Activated CD4-positive, alpha-beta T cell treated with anti-CD3 and anti-CD28 coated beads, Interleukin-2, Interleukin-6, amounts not matched to agents 100 ng/mL and 50 ng/mL, durations not matched to agents 16 hours and 8 hours (primary cell): ENCODE measurements at regions not wholly inside any gene's neighbourhood (a gene's known extent, or its start where the extent isn't known, plus 50 kb on each side); places are given as distances from the start of the nearest gene placed in this dataset.

ENCODE experiments used
- DNase-seq: peaks from one replicate; pipeline ENCODE4 v3.0.0-alpha.2; 2020

GRCh38 chr20:24097506-24098245, 109.1 kb upstream of the GGTLC1 start:
- no peak for DNase-seq

GRCh38 chr20:24096864-24097450, 108.4 kb upstream of the GGTLC1 start:
- DNase-seq, result no peak

GRCh38 chr20:24096264-24096663, 107.7 kb upstream of the GGTLC1 start:
- no peak for DNase-seq

- DNase-seq, result no peak
Observed at GRCh38 chr20:24095756-24096155, 107.2 kb upstream of the GGTLC1 start.

- no peak for DNase-seq
Observed at GRCh38 chr20:24095303-24095702, 106.7 kb upstream of the GGTLC1 start.

- no peak for DNase-seq
Observed at GRCh38 chr20:24089576-24089975, 101.0 kb upstream of the GGTLC1 start.

GRCh38 chr20:24086121-24086520, 97.5 kb upstream of the GGTLC1 start:
- DNase-seq, result no peak

- DNase-seq, result no peak
Observed at GRCh38 chr20:24084281-24084680, 95.7 kb upstream of the GGTLC1 start.

GRCh38 chr20:24081077-24081476, 92.5 kb upstream of the GGTLC1 start:
- no peak for DNase-seq

GRCh38 chr20:24079661-24080412, 91.3 kb upstream of the GGTLC1 start:
- no peak for DNase-seq

- DNase-seq, result no peak
Observed at GRCh38 chr20:24077145-24077544, 88.6 kb upstream of the GGTLC1 start.

- no peak for DNase-seq
Observed at GRCh38 chr20:24070679-24071078, 82.1 kb upstream of the GGTLC1 start.

- DNase-seq, result no peak
Observed at GRCh38 chr20:24066076-24066700, 77.6 kb upstream of the GGTLC1 start.

- no peak for DNase-seq
Observed at GRCh38 chr20:24064915-24065314, 76.3 kb upstream of the GGTLC1 start.

- DNase-seq, result no peak
Observed at GRCh38 chr20:24064092-24064491, 75.5 kb upstream of the GGTLC1 start.

GRCh38 chr20:24063100-24063499, 74.5 kb upstream of the GGTLC1 start:
- no peak for DNase-seq

GRCh38 chr20:24060851-24061590, 72.4 kb upstream of the GGTLC1 start:
- no peak for DNase-seq

GRCh38 chr20:24059174-24059573, 70.6 kb upstream of the GGTLC1 start:
- DNase-seq, result no peak

- no peak for DNase-seq
Observed at GRCh38 chr20:24056491-24056890, 67.9 kb upstream of the GGTLC1 start.

- DNase-seq, result no peak
Observed at GRCh38 chr20:24052599-24053275, 64.2 kb upstream of the GGTLC1 start.

GRCh38 chr20:24051160-24051559, 62.6 kb upstream of the GGTLC1 start:
- DNase-seq, result no peak

GRCh38 chr20:24050119-24050518, 61.5 kb upstream of the GGTLC1 start:
- DNase-seq, result no peak
